SH-SY5Y (cell line): ENCODE measurements at regions not wholly inside any gene's neighbourhood (a gene's known extent, or its start where the extent isn't known, plus 50 kb on each side); places are given as distances from the start of the nearest gene placed in this dataset.

Experiments
- GATA2 ChIP-seq: IDR thresholded peaks from 2 replicates; pipeline ENCODE4 v1.6.1; 2011; ENCODE audit warnings: mild to moderate bottlenecking, low read depth, low read length
- GATA3 ChIP-seq: IDR thresholded peaks from 2 replicates; pipeline ENCODE4 v1.6.1; 2011; ENCODE audit warnings: low read depth, mild to moderate bottlenecking, low read length, moderate library complexity

DNA sequence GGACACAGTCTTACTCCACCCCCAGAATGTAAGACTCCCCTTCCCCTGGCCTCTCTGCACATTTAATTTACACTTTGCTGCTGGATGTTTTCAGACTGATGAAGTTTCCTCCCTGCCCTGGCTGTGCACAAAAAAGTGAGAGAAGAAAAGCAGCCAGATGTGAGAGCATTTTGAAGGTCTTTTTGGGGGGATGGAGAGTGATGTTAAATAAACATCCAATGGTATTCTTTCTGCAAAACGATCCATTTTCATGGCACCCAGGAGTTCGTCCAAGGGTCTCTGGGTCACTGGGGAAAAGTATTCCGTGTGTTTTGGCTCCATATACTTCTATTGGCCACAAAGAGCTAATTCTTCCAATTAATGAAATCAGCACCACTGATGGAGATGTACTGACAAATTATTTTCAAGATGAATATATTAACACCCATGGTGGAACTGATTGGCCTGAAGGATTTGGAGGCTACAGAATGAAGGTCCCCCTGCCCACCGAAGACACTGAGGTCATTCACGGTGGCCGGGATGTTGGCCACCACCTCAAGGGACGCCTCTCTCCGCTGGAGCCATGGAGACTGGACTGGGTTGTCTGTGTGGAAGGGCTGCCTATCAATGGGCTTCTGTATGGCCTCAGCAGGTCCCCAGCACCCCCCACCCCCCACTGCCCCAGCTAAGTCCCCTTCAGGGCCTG lies 107.6 kb upstream of the PKDCC start:
- no peak for TF ChIP-seq GATA3
- no peak for TF ChIP-seq GATA2
